Mesenchymal stem cell (in vitro differentiated cells and primary cell): ENCODE measurements at regions not wholly inside any gene's neighbourhood (a gene's known extent, or its start where the extent isn't known, plus 50 kb on each side); places are given as distances from the start of the nearest gene placed in this dataset.

ENCODE experiments used
- DNase-seq: peaks from one replicate; pipeline ENCODE4 v3.0.0-alpha.2; 2013
- H2AFZ ChIP-seq: one replicate; pipeline ENCODE4 v1.6.1; 2013; ENCODE audit warnings: low read depth, mild to moderate bottlenecking, control low read depth, inconsistent platforms, low read length, moderate library complexity
- H2AK5ac ChIP-seq: 2 replicates; pipeline ENCODE4 v1.6.1; 2013; ENCODE audit warnings: low read length, moderate library complexity, mild to moderate bottlenecking, inconsistent platforms; ENCODE audit not compliant: severe bottlenecking
- H2BK120ac ChIP-seq: one replicate; pipeline ENCODE4 v1.6.1; 2013; ENCODE audit warnings: low read depth, mild to moderate bottlenecking, inconsistent platforms, low read length, moderate library complexity
- H2BK12ac ChIP-seq, 2 experiments: one replicate each; pipeline ENCODE4 v1.6.1; 2013; ENCODE audit warnings: inconsistent platforms in 2 of 2, low read length in 2 of 2, mild to moderate bottlenecking in 2 of 2, moderate library complexity in 2 of 2, control low read depth in 1 of 2
- H2BK15ac ChIP-seq: one replicate; pipeline ENCODE4 v1.6.1; 2013; ENCODE audit warnings: mild to moderate bottlenecking, low read depth, inconsistent platforms; ENCODE audit not compliant: poor library complexity, severe bottlenecking
- H2BK5ac ChIP-seq: 2 replicates; pipeline ENCODE4 v1.6.1; 2013; ENCODE audit warnings: low read depth, mild to moderate bottlenecking, low read length, control low read depth, inconsistent platforms; ENCODE audit not compliant: poor library complexity, severe bottlenecking
- H3K14ac ChIP-seq, 2 experiments: one replicate each; pipeline ENCODE4 v1.6.1; 2013; ENCODE audit warnings: inconsistent platforms in 2 of 2, low read length in 2 of 2, control low read depth in 1 of 2, mild to moderate bottlenecking in 1 of 2, moderate library complexity in 1 of 2
- H3K18ac ChIP-seq, 2 experiments: one replicate each; pipeline ENCODE4 v1.6.1; 2013; ENCODE audit warnings: inconsistent platforms in 2 of 2, low read length in 2 of 2, control low read depth in 1 of 2, low read depth in 1 of 2, mild to moderate bottlenecking in 1 of 2
- H3K23ac ChIP-seq, 2 experiments: one replicate each; pipeline ENCODE4 v1.6.1; 2013; ENCODE audit warnings: inconsistent platforms in 2 of 2, low read length in 2 of 2, mild to moderate bottlenecking in 2 of 2, moderate library complexity in 2 of 2, control low read depth in 1 of 2
- H3K27ac ChIP-seq: 2 replicates; pipeline ENCODE4 v1.5.1; 2013; ENCODE audit warnings: mild to moderate bottlenecking, moderate library complexity, low read length, control low read depth, inconsistent platforms; ENCODE audit not compliant: poor library complexity, severe bottlenecking
- H3K27me3 ChIP-seq, 2 experiments: 2 replicates each; pipeline versions ENCODE4 v1.6.1 to v1.7.0; 2013; ENCODE audit warnings: low read length in 2 of 2, mild to moderate bottlenecking in 2 of 2, moderate library complexity in 2 of 2, control low read depth in 1 of 2, inconsistent platforms in 1 of 2; ENCODE audit not compliant: control insufficient read depth in 1 of 2, insufficient read depth in 1 of 2
- H3K36me3 ChIP-seq, 2 experiments: 2 replicates each; pipeline versions ENCODE4 v1.6.1 to v1.7.0; 2013; ENCODE audit warnings: low read length in 2 of 2, control low read depth in 1 of 2, inconsistent platforms in 1 of 2, low read depth in 1 of 2, mild to moderate bottlenecking in 1 of 2; ENCODE audit not compliant: insufficient read depth in 2 of 2, control insufficient read depth in 1 of 2
- H3K4ac ChIP-seq, 2 experiments: one replicate each; pipeline ENCODE4 v1.6.1; 2013; ENCODE audit warnings: inconsistent platforms in 2 of 2, low read length in 2 of 2, mild to moderate bottlenecking in 2 of 2, moderate library complexity in 2 of 2, control low read depth in 1 of 2, low read depth in 1 of 2
- H3K4me1 ChIP-seq: 2 replicates; pipeline ENCODE4 v1.6.1; 2013; ENCODE audit warnings: low read depth, low read length, control low read depth; ENCODE audit not compliant: control insufficient read depth, insufficient read depth
- H3K4me2 ChIP-seq: 2 replicates; pipeline ENCODE4 v1.6.1; 2013; ENCODE audit warnings: low read length, mild to moderate bottlenecking, inconsistent platforms; ENCODE audit not compliant: poor library complexity, severe bottlenecking
- H3K4me3 ChIP-seq, 2 experiments: 2 replicates each; pipeline versions ENCODE4 v1.5.1 to v1.7.0; 2013; ENCODE audit warnings: low read length in 2 of 2, mild to moderate bottlenecking in 2 of 2, control low read depth in 1 of 2, low read depth in 1 of 2; ENCODE audit not compliant: insufficient read depth in 1 of 2
- H3K79me1 ChIP-seq: replicated peaks from 2 replicates; pipeline ENCODE4 v1.6.1; 2013; ENCODE audit warnings: mild to moderate bottlenecking, control low read depth, low read length, inconsistent platforms; ENCODE audit not compliant: poor library complexity, severe bottlenecking
- H3K9ac ChIP-seq: 2 replicates; pipeline ENCODE4 v1.7.0; 2013; ENCODE audit warnings: mild to moderate bottlenecking, low read length, moderate library complexity
- H3K9me3 ChIP-seq: 2 replicates; pipeline ENCODE4 v1.7.0; 2013; ENCODE audit warnings: mild to moderate bottlenecking, low read length; ENCODE audit not compliant: control insufficient read depth
- H4K8ac ChIP-seq: one replicate; pipeline ENCODE4 v1.6.1; 2013; ENCODE audit warnings: inconsistent platforms, mild to moderate bottlenecking, low read length, moderate library complexity
- H4K91ac ChIP-seq: one replicate; pipeline ENCODE4 v1.6.1; 2013; ENCODE audit warnings: mild to moderate bottlenecking, low read length, inconsistent platforms
- WGBS: methylation state at CpG from one replicate; pipeline ENCODE4 v1.1.7; 2013; ENCODE audit warnings: mixed read lengths; 5-methylcytosine and 5-hydroxymethylcytosine counted together

DNA sequence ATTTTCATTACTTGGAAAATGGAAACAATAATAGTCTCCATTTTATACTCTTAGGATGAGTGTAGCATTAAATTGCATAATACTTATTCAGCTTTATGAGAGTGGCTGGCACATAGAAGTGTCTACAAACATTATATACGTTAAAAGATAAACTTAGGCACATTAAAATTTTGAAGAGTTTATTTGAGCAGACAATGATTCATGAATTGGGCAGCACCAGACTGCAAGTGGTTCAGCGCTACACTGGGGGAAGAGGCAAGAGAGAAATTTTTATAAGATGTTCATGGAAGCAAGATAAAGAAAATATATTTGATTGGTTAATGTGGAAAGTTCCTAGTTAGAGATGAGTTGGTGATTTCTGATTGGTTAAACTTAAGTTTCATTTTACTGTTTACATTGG lies 243.7 kb downstream of the RASEF start:
- H3K14ac ChIP-seq, result no peak overlapping the region
- no peak overlapping the region for H3K4me2 ChIP-seq
- no peak overlapping the region for H3K4me3 ChIP-seq
- H3K4ac ChIP-seq, result no peak overlapping the region
- H2BK120ac ChIP-seq, result no peak overlapping the region
- no peaks in the 10 kb centered on the region for H3K4me1 ChIP-seq
- H3K36me3 ChIP-seq, result no peaks in the 10 kb centered on the region
- H3K9ac ChIP-seq, result no peak overlapping the region
- no peak overlapping the region for H3K23ac ChIP-seq
- no peak overlapping the region for H4K8ac ChIP-seq
- 100% methylated on average over 2 of the region's 2 CpGs for WGBS
- no peak overlapping the region for H3K27ac ChIP-seq
- H2AK5ac ChIP-seq, result no peak overlapping the region
- no peak overlapping the region for H3K18ac ChIP-seq
- no peaks in the 10 kb centered on the region for H3K9me3 ChIP-seq
- H2AFZ ChIP-seq, result no peak overlapping the region
- H3K27me3 ChIP-seq, result no peaks in the 10 kb centered on the region
- H4K91ac ChIP-seq, result no peak overlapping the region
- no peaks in the 10 kb centered on the region for H3K79me1 ChIP-seq
- no peak for DNase-seq
- H2BK12ac ChIP-seq, result no peak overlapping the region
- no peak overlapping the region for H2BK5ac ChIP-seq
- no peak overlapping the region for H2BK15ac ChIP-seq

DNA sequence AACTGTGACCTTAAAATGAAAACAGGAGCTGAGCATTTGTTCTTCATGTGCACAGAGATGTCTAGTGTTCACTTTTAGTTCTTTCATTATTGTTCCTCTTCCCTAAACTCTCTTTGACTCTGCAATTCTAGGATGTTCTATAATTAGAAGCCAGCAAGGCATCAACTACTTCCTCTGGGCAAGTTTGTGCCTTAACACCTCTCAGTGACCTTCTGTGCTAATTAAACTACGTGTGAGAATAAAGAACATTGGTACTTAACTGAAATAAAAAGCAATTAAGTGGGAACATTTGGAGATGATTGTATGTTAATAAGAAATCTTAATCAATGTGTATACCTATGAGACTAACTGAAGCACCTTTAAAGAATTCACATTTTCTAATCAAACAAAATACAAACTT lies 242.8 kb downstream of the RASEF start:
- no CpG with 5 or more reads among the region's 1 CpG for WGBS
- H3K9me3 ChIP-seq, result no peaks in the 10 kb centered on the region

DNA sequence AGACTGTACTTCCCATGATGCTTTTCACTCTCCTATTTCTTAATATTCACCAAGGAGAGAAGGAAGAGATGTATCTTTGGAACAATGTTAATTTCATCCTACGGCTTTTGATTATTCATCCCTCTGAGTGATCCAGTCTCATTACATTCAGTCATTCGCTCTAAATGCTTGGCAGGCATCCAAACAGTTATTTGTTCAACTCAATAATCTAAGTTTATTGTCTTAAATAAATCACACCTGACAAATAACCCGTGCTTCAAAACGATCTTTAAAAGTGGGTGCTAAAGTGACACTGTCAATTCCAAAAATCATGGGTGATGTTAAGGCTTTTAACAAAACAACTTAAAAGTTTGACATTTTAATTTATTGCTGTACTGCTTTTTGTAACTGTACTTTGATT lies 233.1 kb downstream of the RASEF start:
- Histone ChIP-seq H3K18ac (no peak overlapping the region), H3K4me3 (no peak overlapping the region), H3K23ac (no peak overlapping the region), H2AK5ac (no peak overlapping the region), H2BK12ac (no peak overlapping the region), H2BK5ac (no peak overlapping the region), H2AFZ (no peak overlapping the region), H3K14ac (no peak overlapping the region), H3K9ac (no peak overlapping the region), H4K8ac (no peak overlapping the region), H4K91ac (no peak overlapping the region), H2BK15ac (no peak overlapping the region), H3K36me3 (no peaks in the 10 kb centered on the region), H3K4ac (no peak overlapping the region), H3K27me3 (no peaks in the 10 kb centered on the region), H3K4me1 (no peaks in the 10 kb centered on the region), H3K9me3 (no peaks in the 10 kb centered on the region), H3K4me2 (no peak overlapping the region), H2BK120ac (no peak overlapping the region), H3K27ac (no peak overlapping the region), H3K79me1 (no peaks in the 10 kb centered on the region)
- no peak for DNase-seq
- 93% methylated on average over 2 of the region's 4 CpGs for WGBS

More for the DNA sequence above, 242.8 kb downstream of the RASEF start:
- Histone ChIP-seq H3K4me3 (no peak overlapping the region), H2AK5ac (no peak overlapping the region), H3K79me1 (no peaks in the 10 kb centered on the region), H4K91ac (no peak overlapping the region), H3K27ac (no peak overlapping the region), H2BK5ac (no peak overlapping the region), H3K36me3 (no peaks in the 10 kb centered on the region), H2BK15ac (no peak overlapping the region), H3K27me3 (no peaks in the 10 kb centered on the region), H4K8ac (no peak overlapping the region), H3K4ac (no peak overlapping the region), H3K18ac (no peak overlapping the region), H3K14ac (no peak overlapping the region), H2BK12ac (no peak overlapping the region), H3K4me2 (no peak overlapping the region), H3K23ac (no peak overlapping the region), H2AFZ (no peak overlapping the region), H3K4me1 (no peaks in the 10 kb centered on the region), H2BK120ac (no peak overlapping the region), H3K9ac (no peak overlapping the region)
- no peak for DNase-seq

DNA sequence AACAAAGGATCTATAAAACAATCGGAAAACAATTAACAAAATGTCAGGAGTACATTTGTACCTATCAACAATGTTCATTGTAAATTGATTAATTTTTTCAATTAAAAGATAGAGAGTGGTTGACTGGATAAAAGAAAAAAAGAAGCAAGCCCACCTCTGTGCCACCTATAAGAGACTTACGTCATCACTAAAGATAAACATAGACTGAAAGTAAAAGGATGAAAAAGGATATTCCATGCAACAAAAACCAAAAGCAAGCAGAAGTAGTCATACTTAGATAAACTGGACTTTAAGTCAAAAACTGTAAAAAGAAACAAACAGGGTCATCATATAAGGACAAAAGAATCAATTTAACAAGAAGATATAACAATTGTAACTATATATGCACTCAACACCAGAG lies 197.4 kb downstream of the RASEF start:
- no peak overlapping the region for H2AK5ac ChIP-seq
- no peaks in the 10 kb centered on the region for H3K27me3 ChIP-seq
- DNase-seq, result no peak
- H3K23ac ChIP-seq, result no peak overlapping the region
- no peak overlapping the region for H2BK5ac ChIP-seq
- no peak overlapping the region for H3K4me3 ChIP-seq
- no peak overlapping the region for H2BK15ac ChIP-seq
- H2BK12ac ChIP-seq, result no peak overlapping the region
- no CpG with 5 or more reads among the region's 2 CpGs for WGBS
- no peak overlapping the region for H3K27ac ChIP-seq
- H2BK120ac ChIP-seq, result no peak overlapping the region
- no peaks in the 10 kb centered on the region for H3K4me1 ChIP-seq
- H3K18ac ChIP-seq, result no peak overlapping the region
- H4K8ac ChIP-seq, result no peak overlapping the region
- no peaks in the 10 kb centered on the region for H3K36me3 ChIP-seq
- no peaks in the 10 kb centered on the region for H3K9me3 ChIP-seq
- H3K4ac ChIP-seq, result no peak overlapping the region
- no peak overlapping the region for H3K14ac ChIP-seq
- H3K4me2 ChIP-seq, result no peak overlapping the region
- no peaks in the 10 kb centered on the region for H3K79me1 ChIP-seq
- no peak overlapping the region for H3K9ac ChIP-seq
- no peak overlapping the region for H4K91ac ChIP-seq
- H2AFZ ChIP-seq, result no peak overlapping the region
